IMR-90 (cell line): ENCODE measurements at regions not wholly inside any gene's neighbourhood (a gene's known extent, or its start where the extent isn't known, plus 50 kb on each side); places are given as distances from the start of the nearest gene placed in this dataset.

ENCODE experiments used
- ATAC-seq: fragments of 200-7000 bp; cut with Tn5 transposase; 2 replicates; pipeline ENCODE4 v1.9.1; 2020; ENCODE audit warnings: low read depth, mild to moderate bottlenecking, moderate library complexity
- BruUV-seq: library from RNA; stranded (reverse); fragments of 400-500 nt; replicated peaks from 2 replicates; lab custom pipeline; 2021; lab: Mats Ljungman, UMichigan
- CTCF ChIA-PET: fragments of 300-600 bp; formaldehyde crosslinking; extraction: SDS; loops from one replicate; lab custom pipeline; 2021; ENCODE audit warnings: antibody characterized with exemption; lab: Yijun Ruan, JAX
- POLR2A ChIA-PET: fragments of 300-600 bp; sonication (Branson Sonifier 250); formaldehyde crosslinking; loops from one replicate; lab custom pipeline; 2022; ENCODE audit warnings: antibody characterized with exemption; ENCODE audit not compliant: unreplicated experiment; lab: Charles Lee
- DNase-seq: peaks from one replicate; pipeline ENCODE4 v3.0.0; 2013
- H2AFZ ChIP-seq: replicated peaks from 2 replicates; pipeline ENCODE3; 2013; ENCODE audit warnings: low read length, mild to moderate bottlenecking; ENCODE audit not compliant: poor library complexity
- H2AK5ac ChIP-seq: 2 replicates; pipeline ENCODE4 v1.6.1; 2013; ENCODE audit warnings: low read depth, low read length, inconsistent platforms
- H2AK9ac ChIP-seq: replicated peaks from 2 replicates; pipeline ENCODE3; 2013; ENCODE audit warnings: mild to moderate bottlenecking, low read depth, low read length, moderate library complexity; ENCODE audit not compliant: poor library complexity
- H2BK120ac ChIP-seq: 2 replicates; pipeline ENCODE4 v1.6.1; 2013; ENCODE audit warnings: low read depth, low read length, inconsistent platforms
- H2BK15ac ChIP-seq: 3 replicates; pipeline ENCODE4 v1.6.1; 2013; ENCODE audit warnings: low read depth, low read length, inconsistent platforms
- H2BK20ac ChIP-seq: 2 replicates; pipeline ENCODE4 v1.6.1; 2013; ENCODE audit warnings: low read depth, mild to moderate bottlenecking, inconsistent platforms, low read length, moderate library complexity
- H2BK5ac ChIP-seq: 2 replicates; pipeline ENCODE4 v1.6.1; 2013; ENCODE audit warnings: mild to moderate bottlenecking, low read depth, low read length, inconsistent platforms; ENCODE audit not compliant: poor library complexity, severe bottlenecking
- H3K14ac ChIP-seq: replicated peaks from 2 replicates; pipeline ENCODE4 v1.6.1; 2013; ENCODE audit warnings: low read depth, low read length, inconsistent platforms
- H3K18ac ChIP-seq: 2 replicates; pipeline ENCODE4 v1.6.1; 2013; ENCODE audit warnings: low read depth, low read length, control low read depth
- H3K23ac ChIP-seq: 2 replicates; pipeline ENCODE4 v1.6.1; 2013; ENCODE audit warnings: low read depth, low read length, inconsistent platforms
- H3K27ac ChIP-seq: 2 replicates; pipeline ENCODE4 v1.5.1; 2013; ENCODE audit warnings: mild to moderate bottlenecking, control low read depth, low read length; ENCODE audit not compliant: insufficient read depth
- H3K27me3 ChIP-seq: 2 replicates; pipeline ENCODE4 v1.6.1; 2013; ENCODE audit warnings: low read length; ENCODE audit not compliant: control insufficient read depth, insufficient read depth
- H3K36me3 ChIP-seq: 2 replicates; pipeline ENCODE4 v1.6.1; 2013; ENCODE audit warnings: low read length, mixed read lengths; ENCODE audit not compliant: control insufficient read depth, insufficient read depth
- H3K4ac ChIP-seq: 2 replicates; pipeline ENCODE4 v1.6.1; 2013; ENCODE audit warnings: low read depth, low read length, inconsistent platforms
- H3K4me1 ChIP-seq: 2 replicates; pipeline ENCODE4 v1.6.1; 2013; ENCODE audit warnings: low read length, mixed read lengths; ENCODE audit not compliant: control insufficient read depth, insufficient read depth
- H3K4me2 ChIP-seq: 2 replicates; pipeline ENCODE4 v1.6.1; 2013; ENCODE audit warnings: low read depth, mild to moderate bottlenecking, control low read depth, low read length, moderate library complexity
- H3K4me3 ChIP-seq: 2 replicates; pipeline ENCODE4 v1.5.1; 2013; ENCODE audit warnings: low read depth, mild to moderate bottlenecking, control low read depth, low read length, moderate library complexity; ENCODE audit not compliant: insufficient read depth
- H3K56ac ChIP-seq: 2 replicates; pipeline ENCODE4 v1.6.1; 2013; ENCODE audit warnings: low read length, inconsistent platforms; ENCODE audit not compliant: insufficient read depth; ENCODE audit errors: extremely low read depth
- H3K79me1 ChIP-seq, 2 experiments: 2 replicates each; pipeline ENCODE4 v1.6.1; 2013; ENCODE audit warnings: low read length in 2 of 2, inconsistent platforms in 1 of 2, low read depth in 1 of 2
- H3K9ac ChIP-seq: 2 replicates; pipeline ENCODE4 v1.6.1; 2013; ENCODE audit warnings: low read depth, low read length, control low read depth
- H3K9me1 ChIP-seq: 2 replicates; pipeline ENCODE4 v1.6.1; 2013; ENCODE audit warnings: low read length, inconsistent platforms; ENCODE audit not compliant: insufficient read depth
- H3K9me3 ChIP-seq: 2 replicates; pipeline ENCODE4 v1.6.1; 2013; ENCODE audit warnings: low read length; ENCODE audit not compliant: control insufficient read depth, insufficient read depth
- H4K20me1 ChIP-seq: 2 replicates; pipeline ENCODE4 v1.6.1; 2013; ENCODE audit warnings: low read length, inconsistent platforms; ENCODE audit not compliant: insufficient read depth
- H4K5ac ChIP-seq: 2 replicates; pipeline ENCODE4 v1.6.1; 2013; ENCODE audit warnings: mild to moderate bottlenecking, low read depth, low read length, control low read depth
- H4K8ac ChIP-seq, 2 experiments: 2 replicates each; pipeline ENCODE4 v1.6.1; 2013; ENCODE audit warnings: low read depth in 2 of 2, low read length in 2 of 2, control low read depth in 1 of 2, inconsistent platforms in 1 of 2
- H4K91ac ChIP-seq: 2 replicates; pipeline ENCODE4 v1.6.1; 2013; ENCODE audit warnings: low read depth, low read length, inconsistent platforms; ENCODE audit not compliant: insufficient read depth
- CTCF ChIP-seq: conservative IDR thresholded peaks from 2 replicates; pipeline ENCODE4 v1.5.1; 2012; ENCODE audit warnings: mild to moderate bottlenecking, low read depth, low read length, improper control_type of control experiment
- FOS ChIP-seq: fragments of 150-350 bp; IDR thresholded peaks from 2 replicates; pipeline ENCODE4 v1.6.1; 2016; ENCODE audit warnings: low read depth, low read length
- MXI1 ChIP-seq: IDR thresholded peaks from 2 replicates; pipeline ENCODE4 v1.6.1; 2012; ENCODE audit warnings: low read depth, mild to moderate bottlenecking, low read length, moderate library complexity, borderline replicate concordance
- WGBS, 2 experiments: methylation state at CpG; one replicate each; pipeline versions ENCODE4 v1.1.5 to v1.1.7; 2013; ENCODE audit warnings: missing lambda C conversion rate in 2 of 2; ENCODE audit not compliant: insufficient read length in 1 of 2; ENCODE audit errors: extremely low coverage in 2 of 2; 5-methylcytosine and 5-hydroxymethylcytosine counted together
- dilution Hi-C: fragments of 300-500 bp; cut with HindIII; formaldehyde crosslinking; loops from one replicate; pipeline ENCODE4 v1.14.3; 2018; ENCODE audit warnings: low sequenced_read_pairs; ENCODE audit not compliant: unreplicated experiment
- in situ Hi-C: fragments of 300-500 bp; cut with MboI; formaldehyde crosslinking; loops from 3 replicates; pipeline ENCODE4 v1.14.3; 2019; ENCODE audit warnings: low sequenced_read_pairs, inconsistent platforms, mixed read lengths
- intact Hi-C: fragments of 100-400 bp; cut with micrococcal nuclease; formaldehyde crosslinking; loops from 2 replicates; pipeline ENCODE4 v1.10.0; 2022
- TF ChIP-seq, protein P1 (sequence below): fragments of 150-350 bp; IDR thresholded peaks from 2 replicates; pipeline ENCODE4 v1.6.1; 2016; ENCODE audit warnings: low read depth, mild to moderate bottlenecking, low read length, moderate library complexity, borderline replicate concordance

DNA sequence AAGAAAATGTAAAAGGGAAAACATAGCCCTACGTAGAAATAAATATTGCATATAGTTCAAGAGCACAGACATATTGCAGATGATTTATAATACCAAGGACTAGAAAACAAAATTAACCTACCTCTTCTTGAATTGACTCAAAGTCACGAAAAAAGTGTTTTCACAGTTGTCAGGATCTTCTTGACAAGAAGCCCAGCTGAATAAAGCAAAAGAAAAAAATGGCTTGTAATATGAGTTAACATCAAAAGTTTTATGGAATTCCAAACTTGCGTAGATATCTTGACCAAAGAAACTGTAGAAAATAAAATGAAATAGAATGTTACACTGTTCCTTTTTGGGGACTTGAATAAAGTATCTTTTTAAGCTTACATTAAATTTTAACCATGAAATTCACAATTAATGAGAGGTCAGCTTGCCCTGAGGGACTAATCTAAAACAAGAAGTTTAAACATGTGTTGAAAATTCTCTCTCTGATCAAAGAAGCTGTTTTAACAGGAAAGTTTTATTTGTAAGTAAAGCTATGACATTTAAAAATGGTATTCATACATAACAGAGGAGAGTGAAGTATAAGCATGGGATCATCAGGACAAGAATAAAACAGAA lies 133.1 kb upstream of the SEMA3C start:
- Histone ChIP-seq H2BK120ac (no peak overlapping the region), H2BK15ac (no peak overlapping the region), H3K36me3 (no peaks in the 10 kb centered on the region), H3K9me3 (peaks cover 9% of the 10 kb centered on the region), H4K5ac (no peak overlapping the region), H4K8ac (no peak overlapping the region), H2BK20ac (no peak overlapping the region), H4K91ac (no peak overlapping the region), H3K23ac (no peak overlapping the region), H3K27me3 (no peaks in the 10 kb centered on the region), H3K14ac (no peak overlapping the region), H3K9me1 (no peaks in the 10 kb centered on the region), H3K56ac (no peak overlapping the region), H2AK5ac (no peak overlapping the region), H3K9ac (no peak overlapping the region), H3K4ac (no peak overlapping the region), H2BK5ac (no peak overlapping the region), H3K79me1 (no peaks in the 10 kb centered on the region), H2AK9ac (no peak overlapping the region), H3K4me3 (no peak overlapping the region), H3K4me2 (no peak overlapping the region), H3K4me1 (peaks cover 3% of the 10 kb centered on the region; the same call in 1 of the 2 replicates), H3K27ac (no peak overlapping the region), H2AFZ (no peak overlapping the region), H4K20me1 (no peaks in the 10 kb centered on the region), H3K18ac (no peak overlapping the region)
- ChIA-PET CTCF (no interaction called here), POLR2A (no interaction called here)
- intact Hi-C loops (no loop called here), dilution Hi-C loops (no loop called here), in situ Hi-C loops (no loop called here)
- no peak for ATAC-seq
- no CpG with 5 or more reads among the region's 3 CpGs for WGBS, 2 experiments
- TF ChIP-seq FOS = no peak
- TF ChIP-seq, protein P1, sequence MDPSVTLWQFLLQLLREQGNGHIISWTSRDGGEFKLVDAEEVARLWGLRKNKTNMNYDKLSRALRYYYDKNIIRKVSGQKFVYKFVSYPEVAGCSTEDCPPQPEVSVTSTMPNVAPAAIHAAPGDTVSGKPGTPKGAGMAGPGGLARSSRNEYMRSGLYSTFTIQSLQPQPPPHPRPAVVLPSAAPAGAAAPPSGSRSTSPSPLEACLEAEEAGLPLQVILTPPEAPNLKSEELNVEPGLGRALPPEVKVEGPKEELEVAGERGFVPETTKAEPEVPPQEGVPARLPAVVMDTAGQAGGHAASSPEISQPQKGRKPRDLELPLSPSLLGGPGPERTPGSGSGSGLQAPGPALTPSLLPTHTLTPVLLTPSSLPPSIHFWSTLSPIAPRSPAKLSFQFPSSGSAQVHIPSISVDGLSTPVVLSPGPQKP = no peak
- TF ChIP-seq MXI1 = no peak
- TF ChIP-seq CTCF = no peak
- no peak for DNase-seq
- BruUV-seq = no TSS peak
